NCI-H748 treated with DMSO at 0.1 percent for 48 hours (cell line): ENCODE measurements at regions not wholly inside any gene's neighbourhood (a gene's known extent, or its start where the extent isn't known, plus 50 kb on each side); places are given as distances from the start of the nearest gene placed in this dataset.

Experiments used
- DNase-seq: peaks from one replicate; lab custom pipeline; 2025; lab: John Stamatoyannopoulos, UW

DNA sequence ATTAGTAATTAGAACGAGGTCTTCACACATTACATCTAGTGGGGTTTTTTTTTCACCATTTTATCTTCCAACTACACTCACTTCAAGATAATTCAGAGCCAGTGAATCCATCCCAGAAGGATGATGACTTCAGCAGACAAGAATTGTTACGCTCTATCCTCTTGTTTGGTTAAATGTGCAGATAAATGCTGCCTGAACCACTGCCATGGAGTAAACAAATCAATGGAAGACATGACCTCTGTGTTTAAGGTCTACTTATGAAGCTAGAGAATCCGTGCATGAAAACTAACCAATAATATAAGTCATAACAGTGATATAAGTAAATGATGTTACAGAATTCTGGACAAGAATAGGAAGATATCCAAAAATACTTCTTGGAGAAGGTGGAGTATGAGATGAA, 602.6 kb downstream of the TLR4 start:
- no peak for DNase-seq

DNA sequence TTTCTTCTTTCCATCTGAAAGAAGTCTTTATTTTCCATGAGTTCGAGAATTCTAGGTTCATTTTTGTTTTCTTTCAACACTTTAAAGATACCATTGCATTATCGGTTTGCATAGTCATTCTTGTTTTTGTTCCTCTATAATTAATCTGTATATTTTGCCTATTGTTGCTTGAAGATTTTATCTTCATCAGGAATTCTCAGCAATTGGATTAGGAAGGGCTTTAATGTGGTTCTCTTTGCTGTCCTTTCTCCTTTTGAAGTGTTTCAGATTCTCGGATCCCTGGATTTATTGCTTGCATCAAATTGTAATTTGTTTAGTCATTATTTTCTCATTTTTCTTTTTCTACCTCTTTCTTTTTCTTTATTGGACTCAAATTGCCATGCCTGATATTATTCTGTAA, 609.8 kb downstream of the TLR4 start:
- no peak for DNase-seq

DNA sequence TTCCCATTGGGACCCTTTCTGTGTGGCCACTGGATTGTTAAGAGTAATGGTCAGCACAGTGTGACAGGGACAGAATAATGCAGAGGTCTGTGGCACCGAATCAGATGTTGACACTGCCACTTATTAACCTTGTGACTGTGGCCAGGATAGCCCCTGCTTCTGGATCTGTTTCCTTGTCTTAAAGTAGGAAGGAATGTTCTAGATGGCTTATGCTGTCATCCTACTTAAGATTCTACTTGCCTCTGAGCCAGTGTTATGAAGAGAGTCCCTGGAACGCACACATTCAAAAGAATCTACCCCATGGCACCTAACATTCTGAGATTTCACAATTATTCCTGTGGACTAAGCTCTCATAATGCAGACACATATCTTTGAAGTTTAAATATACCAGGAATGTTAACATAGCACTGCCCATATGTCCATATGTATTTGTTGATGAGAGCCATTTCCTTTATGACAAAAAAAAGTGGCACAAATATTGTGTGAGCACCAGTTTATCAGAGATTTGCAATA, 612.7 kb downstream of the TLR4 start:
- no peak for DNase-seq

- no peak for DNase-seq
Measured at GRCh38 chr9:118318770-118319431, 614.7 kb downstream of the TLR4 start.

DNA sequence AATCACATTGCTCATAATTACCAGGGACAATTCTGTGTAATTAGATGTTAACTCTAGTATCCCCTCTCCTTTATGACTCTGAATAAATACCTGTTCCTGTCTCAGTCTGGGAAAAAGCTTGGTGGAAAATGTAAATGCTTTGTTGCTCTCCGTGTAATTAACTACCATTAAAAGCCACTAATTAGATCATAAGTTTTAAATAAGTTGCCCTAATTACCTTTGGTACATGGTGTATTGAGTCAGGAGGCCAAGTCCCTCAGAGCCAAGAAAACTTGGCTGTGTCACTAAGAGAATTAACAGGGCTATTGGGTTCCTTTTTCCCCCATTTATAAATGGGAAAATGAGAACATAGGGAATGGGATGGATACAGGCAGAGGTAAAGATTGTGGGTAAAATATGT, 617.6 kb downstream of the TLR4 start:
- DNase-seq, result peak; percentile 89

DNA sequence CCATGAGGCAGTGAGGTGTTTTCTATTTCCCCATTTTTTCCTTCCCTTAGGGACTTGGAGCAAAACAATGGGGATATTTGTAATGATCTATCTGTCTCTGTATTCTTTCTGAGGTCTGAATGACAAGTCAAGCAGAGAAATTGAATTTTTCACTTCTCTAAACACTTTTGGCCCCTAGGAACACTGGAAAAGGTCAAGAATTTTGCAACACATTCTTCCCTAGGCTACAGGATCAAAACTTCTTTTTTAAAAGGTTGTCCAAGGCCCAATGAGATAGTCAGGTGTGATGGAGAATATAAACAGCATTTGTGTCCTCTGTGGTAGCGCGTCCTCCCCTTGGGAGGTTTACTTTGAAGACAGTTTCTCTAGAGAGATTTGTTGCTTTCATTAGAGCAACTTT, 620.5 kb downstream of the TLR4 start:
- no peak for DNase-seq

DNA sequence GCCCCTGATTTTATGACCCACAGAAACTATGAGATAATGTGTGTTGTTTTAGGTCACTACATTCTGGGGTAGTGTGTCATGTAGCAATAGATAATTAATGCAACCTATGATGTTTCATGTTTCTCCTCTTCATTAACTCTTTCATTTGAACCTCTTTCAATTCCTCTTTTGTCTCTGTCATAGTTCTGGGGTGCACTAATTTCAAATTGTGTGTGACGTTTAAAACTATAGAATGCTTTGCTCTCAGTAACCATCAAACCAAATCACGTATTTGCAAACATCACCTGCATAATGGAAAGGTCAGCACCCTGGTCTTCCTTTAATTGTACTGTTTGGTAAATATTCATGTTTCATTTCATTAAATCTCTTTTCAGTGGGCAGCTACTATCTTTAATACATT, 621.6 kb downstream of the TLR4 start:
- no peak for DNase-seq

GRCh38 chr9:118326326-118326725, 622.1 kb downstream of the TLR4 start:
- DNase-seq, result no peak

- no peak for DNase-seq
Measured at GRCh38 chr9:118330191-118330986, 626.2 kb downstream of the TLR4 start.

GRCh38 chr9:118331622-118332045, 627.4 kb downstream of the TLR4 start:
- DNase-seq, result no peak

DNA sequence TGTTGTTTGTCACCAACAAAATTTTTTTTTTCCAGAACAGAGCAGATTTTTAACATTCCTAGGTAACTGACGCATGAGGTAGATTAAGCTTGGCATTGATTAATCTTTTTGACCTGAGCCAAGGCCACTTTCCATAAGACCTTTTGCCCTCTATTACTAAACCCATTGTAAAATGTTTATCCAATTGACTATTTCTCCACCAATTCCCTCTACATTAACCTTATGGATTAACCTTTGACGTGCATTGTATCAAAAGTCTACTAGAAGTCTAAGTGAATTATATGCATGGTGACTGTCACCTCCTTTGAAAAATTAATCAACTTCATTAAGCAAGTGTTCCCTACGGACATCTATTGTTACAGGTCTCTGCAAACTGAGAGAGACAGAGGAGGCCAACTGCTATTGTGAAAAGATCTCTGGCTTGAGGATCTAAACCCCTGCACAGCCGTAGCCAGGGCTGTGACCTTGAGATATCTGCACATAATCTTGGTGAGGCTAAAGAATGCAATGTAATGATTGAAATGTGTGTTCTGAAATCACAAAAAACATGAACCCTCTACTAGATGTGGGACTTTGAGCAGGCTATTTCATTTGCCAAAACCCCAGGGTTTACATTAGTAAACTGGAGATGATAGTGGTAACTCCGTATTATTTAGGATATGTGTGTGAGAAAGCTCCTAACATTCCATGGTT, 632.2 kb downstream of the TLR4 start:
- DNase-seq, result no peak

GRCh38 chr9:118336943-118337330, 632.7 kb downstream of the TLR4 start:
- DNase-seq, result no peak

GRCh38 chr9:118360036-118360435, 655.8 kb downstream of the TLR4 start:
- DNase-seq, result no peak

DNA sequence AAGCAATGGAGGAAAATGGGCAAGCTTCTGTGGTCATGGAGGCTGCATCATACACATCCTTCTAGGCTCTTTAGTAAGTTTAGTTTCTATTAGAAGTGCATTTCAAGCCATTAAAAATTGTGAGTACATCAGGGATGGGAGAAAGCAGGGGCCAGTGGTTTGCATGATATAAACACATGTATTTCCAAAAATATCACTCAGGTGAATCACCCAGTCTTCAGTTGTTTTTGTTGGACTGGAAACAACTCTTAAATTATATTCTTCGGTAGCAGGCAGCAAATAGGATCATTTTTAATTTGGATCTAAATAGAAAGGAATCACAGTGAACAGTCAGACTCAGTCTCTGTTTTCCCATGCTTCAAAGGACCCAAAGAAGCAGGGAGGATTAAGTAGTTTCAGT, 657.9 kb downstream of the TLR4 start:
- DNase-seq, result no peak

GRCh38 chr9:118362596-118362995, 658.4 kb downstream of the TLR4 start:
- no peak for DNase-seq

DNA sequence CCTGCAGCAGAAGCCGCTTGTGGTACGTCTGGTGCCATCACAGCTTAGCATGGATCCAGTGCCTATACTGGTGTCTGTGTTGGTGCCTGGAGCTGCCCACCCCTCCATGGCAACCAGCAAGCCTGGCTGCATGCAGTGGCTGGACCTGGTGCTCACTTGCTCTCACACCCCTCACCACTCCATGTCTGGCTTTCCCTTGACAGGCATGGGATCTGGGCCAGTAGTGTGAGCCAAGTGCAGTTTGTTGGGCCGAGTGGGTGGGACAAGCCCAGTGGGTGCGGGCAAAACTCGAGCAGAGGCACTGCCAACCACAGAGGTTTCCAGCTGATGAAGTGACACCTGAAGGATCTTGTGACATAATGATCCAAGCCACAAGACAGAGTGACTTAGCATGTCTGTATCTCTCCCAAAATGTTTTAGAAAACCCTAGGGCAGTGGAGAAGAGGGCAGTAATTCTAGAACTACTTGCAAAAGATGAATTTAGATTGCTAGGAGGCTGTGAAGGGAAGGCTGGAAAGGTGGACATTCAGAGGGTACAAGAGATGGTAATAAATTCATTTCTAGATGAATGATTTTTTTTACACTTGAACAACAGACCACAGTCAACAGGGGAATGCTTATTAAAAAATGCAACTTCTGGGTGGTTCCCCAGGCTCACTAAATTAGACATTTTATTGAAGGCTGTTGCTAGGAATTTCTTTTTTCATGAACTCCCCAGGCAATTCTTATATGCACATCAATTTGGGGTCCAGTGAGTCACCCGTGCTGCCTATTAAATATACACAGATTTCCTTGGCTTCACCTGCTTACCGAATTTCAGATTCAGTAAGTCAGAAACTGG, 660.3 kb downstream of the TLR4 start:
- DNase-seq, result no peak

- no peak for DNase-seq
Measured at GRCh38 chr9:118366228-118366627, 662.0 kb downstream of the TLR4 start.

DNA sequence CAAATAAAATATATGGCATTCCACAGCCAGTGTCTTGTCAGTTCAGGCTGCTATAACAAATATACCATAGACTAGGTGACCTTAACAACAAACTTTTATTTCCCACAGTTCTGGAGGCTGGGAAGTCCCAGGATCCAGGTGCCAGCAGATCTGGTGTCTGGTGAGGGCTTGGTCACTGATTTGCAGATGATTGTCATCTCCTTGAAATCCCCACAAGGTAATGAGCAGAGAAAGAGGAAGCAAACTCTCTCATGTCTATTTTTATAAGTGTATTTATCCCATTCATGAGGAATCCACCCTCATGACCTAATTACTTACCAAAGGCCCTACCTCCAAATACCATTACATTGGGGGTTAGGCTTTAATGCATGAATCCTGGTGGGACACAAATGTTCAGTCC, 663.2 kb downstream of the TLR4 start:
- DNase-seq, result no peak

GRCh38 chr9:118384531-118385100, 680.4 kb downstream of the TLR4 start:
- no peak for DNase-seq

- no peak for DNase-seq
Measured at GRCh38 chr9:118395415-118395814, 691.2 kb downstream of the TLR4 start.

DNA sequence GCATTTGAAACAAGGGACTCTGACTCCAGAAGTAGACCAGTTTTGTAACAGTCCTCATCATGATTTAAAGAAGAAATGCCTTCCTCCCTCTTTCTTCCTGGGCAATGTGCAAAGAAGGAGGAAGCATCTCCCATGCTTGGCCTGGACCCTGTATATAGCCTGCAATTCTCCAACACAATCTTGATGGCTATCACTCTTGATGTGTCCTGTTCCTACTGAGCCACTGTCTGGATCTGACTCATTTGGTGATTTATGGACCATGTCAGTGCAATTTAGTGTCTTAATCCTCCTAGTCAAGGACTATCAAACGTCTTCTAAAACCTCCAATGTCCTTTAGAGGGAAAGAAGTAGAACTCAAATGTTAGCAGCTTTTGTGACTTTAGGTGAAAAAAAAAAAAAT, 697.3 kb downstream of the TLR4 start:
- DNase-seq, result no peak

DNA sequence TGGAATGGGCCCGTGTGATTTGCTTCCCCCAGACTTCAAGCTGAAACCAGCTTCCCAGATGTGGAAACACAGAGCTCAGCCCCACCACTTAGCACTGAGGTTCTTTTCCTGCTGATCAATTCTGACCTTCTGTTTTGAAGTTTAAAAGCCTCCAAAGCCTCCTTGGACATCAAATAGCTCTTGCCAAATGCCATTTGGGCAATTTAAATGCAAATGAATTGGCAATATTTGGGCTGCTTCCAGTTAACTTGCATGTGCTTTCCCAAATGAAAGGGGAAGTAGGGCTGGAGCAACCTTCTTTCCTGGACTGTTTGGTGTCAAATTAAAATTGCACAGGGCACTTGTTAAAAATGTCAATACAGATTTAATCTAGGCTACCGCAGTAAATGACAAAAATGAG, 710.5 kb downstream of the TLR4 start:
- DNase-seq, result no peak
